AG10803 (cell line): ENCODE measurements at regions not wholly inside any gene's neighbourhood (a gene's known extent, or its start where the extent isn't known, plus 50 kb on each side); places are given as distances from the start of the nearest gene placed in this dataset.
A peak's percentile ranks its signal among the peaks of the same experiment; 100 is the strongest.

ENCODE experiments used
- DNase-seq: peaks from one replicate; pipeline ENCODE4 v3.0.0; 2010; ENCODE audit warnings: low read depth
- H3K4me3 ChIP-seq: 2 replicates; pipeline ENCODE4 v1.5.1; 2011; ENCODE audit warnings: mild to moderate bottlenecking, low read length, control low read depth
- CTCF ChIP-seq: conservative IDR thresholded peaks from 2 replicates; pipeline ENCODE4 v1.5.1; 2011; ENCODE audit warnings: mild to moderate bottlenecking, low read length, control low read depth, inconsistent platforms

GRCh38 chr14:97217111-97217885 is 420.1 kb downstream of the VRK1 start:
- H3K4me3 ChIP-seq, result no peak overlapping the region
- DNase-seq, result no peak
- TF ChIP-seq CTCF, result no peak

GRCh38 chr14:97218274-97218673 is 421.1 kb downstream of the VRK1 start:
- no peak for TF ChIP-seq CTCF
- DNase-seq, result no peak
- H3K4me3 ChIP-seq, result peak overlapping the region; percentile 54

GRCh38 chr14:97218691-97219430 is 421.7 kb downstream of the VRK1 start:
- peak; percentile 6 for DNase-seq
- peak overlapping the region; percentile 54 for H3K4me3 ChIP-seq

GRCh38 chr14:97219431-97220017 is 422.3 kb downstream of the VRK1 start:
- no peak for TF ChIP-seq CTCF
- H3K4me3 ChIP-seq, result peak overlapping the region; percentile 54
- DNase-seq, result no peak

More at GRCh38 chr14:97218691-97219430, 421.7 kb downstream of the VRK1 start:
- peak; percentile 15; the same call in 1 of the 2 replicates for TF ChIP-seq CTCF

GRCh38 chr14:97221572-97222285 is 424.5 kb downstream of the VRK1 start:
- DNase-seq, result no peak
- H3K4me3 ChIP-seq, result no peak overlapping the region
- TF ChIP-seq CTCF, result no peak

GRCh38 chr14:97224016-97224415 is 426.8 kb downstream of the VRK1 start:
- no peak for TF ChIP-seq CTCF
- DNase-seq, result no peak
- no peak overlapping the region for H3K4me3 ChIP-seq
